ENCODE measurements at regions not wholly inside any gene's neighbourhood (a gene's known extent, or its start where the extent isn't known, plus 50 kb on each side); places are given as distances from the start of the nearest gene placed in this dataset.

DNA sequence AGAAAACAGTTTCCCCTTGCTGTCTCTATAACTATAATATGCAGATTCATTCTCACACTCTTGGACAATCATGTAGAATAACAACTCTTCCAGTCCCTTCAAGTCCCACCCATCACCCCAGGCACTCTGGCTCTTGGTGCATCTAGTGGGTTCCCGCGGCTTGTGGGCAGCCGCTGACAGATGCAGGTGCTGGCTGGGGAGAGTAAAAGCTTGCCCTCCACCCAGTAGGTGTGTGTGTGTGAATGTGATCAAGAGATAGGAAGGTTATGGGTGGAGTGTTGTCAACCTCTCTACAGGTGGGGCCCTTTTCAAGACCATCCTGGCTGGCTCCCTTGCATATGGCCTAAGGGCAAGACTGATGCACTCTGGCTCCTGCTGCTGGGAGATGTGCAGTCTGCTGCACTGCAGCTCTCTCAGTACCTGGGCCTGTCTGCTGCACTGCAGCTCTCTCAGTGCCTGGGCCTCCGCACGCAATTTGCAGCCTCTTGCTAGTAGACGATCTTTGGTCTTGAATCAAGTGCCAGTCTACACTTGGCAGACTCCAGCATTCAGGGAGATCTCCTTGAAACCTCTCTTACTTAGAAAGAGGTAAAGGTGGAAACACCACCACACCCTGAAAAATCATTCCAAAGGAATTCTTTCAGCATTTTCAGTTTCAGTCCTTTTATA, 189.7 kb upstream of the GDNF start:
- no peak for DNase-seq

DNA sequence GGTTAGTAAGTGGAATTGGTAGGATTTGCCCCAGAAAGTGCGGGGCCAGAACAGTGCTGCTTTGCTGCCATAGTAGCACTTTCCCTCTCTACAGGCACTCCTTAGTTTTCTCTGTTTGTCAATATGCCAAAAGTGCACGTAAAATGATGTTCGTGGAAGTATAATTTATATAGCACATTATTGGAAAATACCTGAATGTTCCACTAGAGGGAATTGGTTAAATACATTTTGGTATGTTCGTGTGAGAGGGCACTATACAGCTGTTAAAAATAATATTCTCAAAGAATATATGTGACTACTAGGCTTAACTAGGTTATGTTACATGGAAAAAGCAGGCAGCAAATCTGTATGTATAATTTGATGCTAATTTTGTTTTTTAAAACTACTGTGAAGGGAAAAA, 184.0 kb upstream of the GDNF start:
- no peak for DNase-seq

DNA sequence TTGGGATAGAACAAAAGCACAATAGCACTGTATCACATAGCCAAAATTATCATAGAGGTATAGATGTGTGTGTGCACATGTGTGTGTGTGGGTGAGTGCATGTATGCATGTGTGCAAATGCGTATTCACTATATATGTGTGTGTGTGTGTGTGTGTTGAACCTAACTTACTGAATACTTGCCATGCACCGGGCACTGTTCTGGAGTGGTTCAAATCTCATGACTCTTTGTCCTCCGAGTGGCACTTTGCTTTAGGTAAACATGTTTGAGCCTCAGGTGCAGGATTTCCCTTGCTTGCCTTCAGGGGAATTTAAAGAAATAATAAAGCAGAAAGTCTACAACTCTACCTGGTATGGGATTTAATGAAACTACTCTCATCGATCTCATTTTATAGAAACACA, 183.5 kb upstream of the GDNF start:
- DNase-seq: no peak

DNA sequence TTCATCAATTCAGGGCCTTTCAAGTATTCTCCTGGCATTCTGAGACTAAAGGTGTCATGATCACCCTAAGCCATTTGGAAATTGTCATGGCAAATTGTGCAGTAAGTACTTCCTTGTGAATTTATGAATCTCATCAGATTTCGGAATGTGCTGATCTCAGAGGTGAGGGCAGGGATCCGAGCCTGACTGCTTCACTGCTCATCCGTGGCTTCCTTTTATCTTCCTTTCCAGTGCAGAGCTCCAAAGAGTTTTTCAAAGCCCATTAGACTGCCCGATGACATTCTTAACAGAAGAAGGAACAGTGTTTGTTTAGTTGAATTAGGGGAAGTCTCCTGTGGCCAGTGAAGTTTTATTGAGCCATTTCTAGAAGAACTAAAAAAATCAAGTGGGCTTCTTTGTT, 182.8 kb upstream of the GDNF start:
- no peak for DNase-seq

DNA sequence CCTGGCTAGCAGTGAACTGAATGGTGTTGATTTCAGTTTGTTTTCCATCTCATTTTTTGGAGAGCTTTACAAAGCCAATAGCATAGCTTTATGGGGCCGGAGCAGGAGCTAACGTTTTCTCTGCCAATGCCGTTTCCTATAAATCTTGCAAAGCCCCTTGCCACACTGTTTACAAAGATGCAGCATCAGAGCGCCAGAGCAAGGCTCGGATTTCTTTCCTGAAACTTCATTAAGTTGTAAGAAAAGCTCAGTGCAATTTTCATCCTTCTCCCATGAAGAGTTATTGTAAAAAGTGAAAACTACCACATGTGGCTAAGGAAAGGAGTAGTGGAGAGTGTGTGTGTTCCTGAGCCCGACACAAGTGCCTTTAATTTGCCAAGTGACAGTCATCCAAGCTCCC, 178.2 kb upstream of the GDNF start:
- no peak for DNase-seq

DNA sequence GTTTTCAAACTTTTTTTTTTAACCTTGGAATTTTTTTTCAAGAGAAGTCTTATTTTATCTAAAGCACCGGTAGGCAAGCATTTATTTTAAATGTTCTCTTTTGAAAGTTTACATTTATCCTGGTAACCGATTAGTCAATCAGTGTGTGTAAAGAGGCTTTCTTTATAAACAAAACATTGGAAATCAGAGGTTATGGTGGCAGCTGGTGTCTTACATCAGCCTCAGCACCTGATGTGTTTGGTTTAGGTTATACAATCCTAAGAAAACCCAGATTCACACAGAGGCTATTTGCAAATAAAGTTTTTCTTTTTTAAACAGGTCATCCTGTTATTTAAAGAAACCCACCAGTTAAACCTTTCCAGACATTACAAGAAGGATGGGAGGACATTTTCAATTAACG, 173.3 kb upstream of the GDNF start:
- DNase-seq: no peak

DNA sequence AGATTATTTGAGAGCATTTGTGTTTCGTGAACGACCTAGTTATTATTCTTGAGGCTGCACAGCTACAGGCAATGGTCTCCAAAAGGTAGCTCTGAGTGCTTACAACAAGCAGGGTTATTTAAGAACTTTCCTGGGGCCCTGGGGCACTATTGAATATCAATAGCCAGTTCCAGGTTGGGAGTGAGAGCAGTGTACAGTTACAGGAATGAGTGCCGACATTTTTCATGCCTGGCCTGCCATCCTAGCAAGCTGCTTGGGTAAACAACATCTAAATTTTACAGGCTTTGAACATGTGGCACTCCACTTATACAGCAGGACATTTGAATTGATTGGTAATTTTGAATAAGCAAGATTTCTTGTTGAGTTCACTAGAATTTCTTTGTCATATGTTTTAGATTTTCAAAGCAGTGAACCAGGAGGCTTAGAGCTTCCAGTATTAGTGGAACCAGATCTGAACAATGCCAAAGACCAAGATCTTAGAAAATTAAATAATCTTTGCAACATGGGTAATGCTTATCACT, 171.9 kb upstream of the GDNF start:
- DNase-seq: no peak

DNA sequence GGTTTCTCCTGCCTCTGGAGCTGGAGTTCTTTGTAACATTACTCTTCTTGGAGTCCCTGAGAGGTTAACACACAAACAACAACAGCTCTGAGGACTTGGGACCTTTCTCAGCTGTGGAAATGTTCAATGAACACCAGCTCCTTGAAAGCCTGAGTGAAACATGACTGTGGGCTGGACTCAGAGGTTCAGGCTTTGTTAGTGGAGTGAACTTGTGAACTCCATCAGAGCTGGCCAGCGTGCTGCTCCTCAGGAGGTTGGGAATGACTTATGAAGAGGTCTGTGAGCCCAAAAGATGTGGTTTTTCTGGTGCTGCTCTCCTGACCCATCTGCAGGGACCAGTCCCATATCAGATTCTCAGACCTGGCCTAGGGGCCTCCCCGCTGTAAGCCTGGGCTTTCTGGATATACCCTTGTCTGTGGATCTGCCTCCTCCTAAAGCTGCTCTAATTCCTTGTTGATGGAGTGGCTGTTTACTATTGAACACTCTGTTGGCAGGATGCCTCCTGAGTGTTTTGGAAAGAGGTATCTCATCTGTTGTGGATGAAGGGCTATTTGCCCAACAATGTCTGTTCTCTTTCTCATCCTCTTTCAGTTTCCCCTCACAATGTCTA, 170.0 kb upstream of the GDNF start:
- no peak for DNase-seq

DNA sequence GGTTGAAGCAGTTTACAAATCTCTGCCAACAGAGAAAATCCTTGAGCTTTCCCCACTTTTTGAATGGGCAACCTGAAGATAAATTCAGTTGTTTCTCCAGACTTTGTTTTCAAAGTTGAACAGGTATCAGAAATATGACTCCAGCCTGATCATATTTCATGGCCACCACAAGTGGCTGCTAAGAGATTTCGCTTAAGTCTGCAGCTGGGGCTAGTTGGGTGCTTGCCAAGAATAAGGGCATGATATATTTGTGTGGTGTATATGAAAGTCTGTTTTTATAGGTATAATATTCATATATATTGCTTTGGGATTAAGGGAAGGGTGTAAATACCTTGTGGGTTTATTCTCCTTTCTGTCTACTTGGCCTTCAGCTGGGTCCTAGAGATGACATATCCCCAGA, 168.4 kb upstream of the GDNF start:
- DNase-seq: no peak

DNA sequence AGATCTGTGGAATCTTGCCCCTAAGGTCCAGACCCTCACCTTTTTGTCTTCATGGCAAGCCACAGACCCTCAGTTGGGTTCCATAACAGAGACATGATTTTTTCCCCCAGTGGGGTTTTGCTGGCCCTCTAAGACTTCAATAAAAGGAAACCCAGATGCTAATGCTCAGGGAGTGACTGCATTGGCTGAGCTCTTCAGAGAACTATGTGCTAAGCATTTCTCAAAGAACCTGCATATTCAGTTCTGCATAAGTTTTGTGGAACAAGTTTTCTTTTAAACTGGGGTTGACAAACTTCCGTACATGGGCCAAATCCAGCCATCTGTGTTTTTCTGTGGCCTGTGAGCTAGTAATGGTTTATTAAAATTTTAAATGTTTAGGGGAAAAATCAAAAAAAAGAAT, 159.8 kb upstream of the GDNF start:
- DNase-seq: no peak

DNA sequence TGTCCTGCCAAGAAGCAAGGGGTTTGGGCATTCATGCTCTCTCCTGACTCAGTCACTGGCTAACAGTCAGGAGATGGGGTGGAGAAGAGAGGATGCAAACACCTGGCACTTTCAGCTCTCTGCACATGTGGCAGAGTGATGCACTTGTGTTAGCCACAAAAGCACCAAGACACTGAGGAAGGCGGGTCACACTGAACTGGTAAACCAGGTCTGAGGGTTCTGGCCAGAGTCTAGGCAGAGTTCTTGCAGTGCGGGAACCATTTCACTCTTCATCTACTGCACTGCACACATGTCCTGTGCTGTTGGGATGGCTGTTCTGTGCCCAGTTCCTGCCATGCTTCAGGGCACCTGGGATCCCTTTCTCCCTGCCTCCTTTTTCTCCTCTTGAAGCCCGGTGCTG, 157.1 kb upstream of the GDNF start:
- no peak for DNase-seq

DNA sequence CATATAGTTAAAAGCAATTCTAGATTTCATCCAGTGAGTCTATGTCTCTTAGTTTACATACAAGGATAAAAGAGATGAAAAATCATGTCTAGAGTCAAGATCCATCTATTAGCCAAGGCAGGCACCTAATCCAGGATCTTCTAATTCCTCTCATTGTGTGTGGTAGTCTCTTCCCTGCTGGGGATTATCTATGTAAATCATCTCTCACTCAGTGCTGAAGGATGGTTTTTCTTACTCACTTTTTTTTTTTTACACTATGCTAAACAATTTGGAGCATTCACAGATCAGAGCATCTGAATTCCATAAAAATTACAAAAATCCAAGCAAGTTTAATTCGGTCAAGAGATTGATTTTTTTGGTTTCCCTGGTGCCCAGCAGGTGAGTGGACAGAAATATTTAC, 154.9 kb upstream of the GDNF start:
- DNase-seq: no peak

DNA sequence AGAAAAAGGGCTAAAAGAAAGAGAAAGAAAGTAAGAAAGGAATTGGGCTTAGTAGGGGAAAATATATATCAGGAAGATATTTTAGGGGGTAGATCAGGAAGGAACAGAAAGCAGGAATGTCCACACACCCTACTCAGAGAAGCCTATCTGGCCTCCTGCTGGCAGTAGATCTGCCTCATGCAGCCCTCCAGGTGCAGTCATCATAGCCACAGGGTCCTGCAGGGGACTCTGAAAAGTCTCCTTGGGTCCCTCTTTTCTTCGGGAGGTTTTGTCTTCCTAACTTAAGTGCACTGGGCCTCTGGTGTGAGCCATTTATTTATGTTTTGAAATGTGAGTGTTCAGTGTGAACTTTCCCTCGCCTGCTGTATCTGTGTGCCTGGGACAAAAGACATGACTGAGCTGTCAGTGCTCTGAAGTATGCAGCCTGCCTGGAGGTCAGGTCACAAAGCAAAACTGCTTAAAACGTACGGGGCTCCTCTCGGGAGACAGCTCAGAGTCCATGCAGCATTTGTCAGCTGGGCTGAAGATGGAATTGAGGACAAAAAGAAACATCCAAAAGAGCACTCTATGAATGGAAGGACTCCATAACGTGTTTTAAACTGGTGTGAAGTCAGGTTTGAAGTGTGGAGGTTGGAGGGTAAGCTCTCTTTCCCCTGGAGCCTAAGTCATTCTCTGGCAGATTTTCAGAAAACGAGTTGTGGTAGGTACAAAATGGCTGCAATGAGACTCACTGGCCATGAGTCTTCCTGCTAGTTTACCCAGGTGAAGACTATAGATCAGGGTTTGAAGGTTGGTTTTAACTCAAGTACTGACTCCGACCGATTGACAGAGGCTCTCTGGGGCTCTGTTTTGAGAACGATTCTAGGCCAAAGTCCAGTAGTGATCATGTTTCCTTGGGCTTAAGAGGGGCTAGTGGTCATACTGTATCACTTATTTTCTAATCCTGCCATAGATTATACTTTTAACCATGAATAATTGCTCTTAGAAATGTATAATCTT, 151.8 kb upstream of the GDNF start:
- DNase-seq: no peak

DNA sequence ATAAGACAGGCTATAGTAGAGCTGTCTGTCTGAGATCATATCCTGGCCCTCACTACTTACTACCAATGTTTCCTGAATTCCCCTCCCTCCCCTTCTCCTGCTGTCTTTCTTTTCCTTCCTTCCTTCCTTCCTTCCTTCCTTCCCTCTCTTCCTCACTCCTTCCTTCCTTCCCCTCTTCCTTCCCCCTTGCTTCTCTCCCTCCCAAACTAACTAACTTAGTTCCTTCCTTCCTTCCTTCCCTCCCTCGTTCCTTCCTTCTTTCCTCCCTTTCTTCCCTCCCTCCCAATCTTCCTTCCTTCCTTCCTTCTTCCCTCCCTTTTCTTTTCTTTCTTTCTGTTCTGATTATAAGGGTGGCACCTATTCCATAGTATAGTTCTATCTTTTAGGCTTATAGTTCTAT, 150.0 kb upstream of the GDNF start:
- DNase-seq: no peak

DNA sequence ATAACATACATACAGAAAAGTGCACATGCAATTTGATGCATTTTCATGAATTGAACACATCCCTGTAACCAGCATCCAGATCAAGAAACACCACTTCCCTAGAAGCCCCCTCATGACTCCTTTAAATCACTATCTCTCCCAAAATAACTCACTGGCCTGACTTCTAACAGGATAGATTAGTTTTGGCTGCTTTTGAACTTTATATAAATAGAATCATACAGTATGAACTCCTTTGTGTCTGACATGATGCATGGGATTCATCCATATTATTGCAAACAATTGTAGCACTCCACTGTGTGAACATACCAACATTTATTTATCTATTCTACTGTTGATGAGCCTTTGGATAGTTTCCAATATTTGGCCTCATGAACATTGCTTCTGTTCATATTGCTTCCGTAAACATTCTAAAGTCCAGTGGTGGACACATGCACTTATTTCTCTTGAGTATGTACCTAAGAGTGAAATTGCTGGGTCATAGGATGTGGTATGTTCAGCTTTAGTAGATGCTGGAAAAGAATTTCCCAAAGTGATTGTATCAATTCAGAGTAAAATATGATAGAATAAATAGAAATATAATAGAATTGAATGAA, 148.7 kb upstream of the GDNF start:
- DNase-seq: no peak

DNA sequence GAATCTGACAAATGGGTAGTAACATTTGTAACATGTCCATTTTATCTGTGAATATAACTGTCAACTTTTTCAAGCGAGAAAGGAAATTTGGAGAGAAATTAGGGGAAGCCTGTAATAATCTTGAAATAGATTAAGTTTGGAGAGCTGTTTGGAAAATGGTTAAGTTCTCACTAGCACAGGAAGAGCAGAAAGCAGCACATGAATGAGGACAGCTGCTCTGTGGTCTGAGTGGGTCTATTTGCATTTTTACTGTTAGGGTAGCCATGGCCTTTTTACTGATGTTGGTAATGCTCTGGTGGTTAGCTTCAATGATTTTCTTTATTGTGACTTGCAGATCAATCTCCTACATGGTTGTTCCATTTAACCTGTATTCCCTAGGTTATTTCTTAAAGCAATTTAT, 144.5 kb upstream of the GDNF start:
- no peak for DNase-seq

DNA sequence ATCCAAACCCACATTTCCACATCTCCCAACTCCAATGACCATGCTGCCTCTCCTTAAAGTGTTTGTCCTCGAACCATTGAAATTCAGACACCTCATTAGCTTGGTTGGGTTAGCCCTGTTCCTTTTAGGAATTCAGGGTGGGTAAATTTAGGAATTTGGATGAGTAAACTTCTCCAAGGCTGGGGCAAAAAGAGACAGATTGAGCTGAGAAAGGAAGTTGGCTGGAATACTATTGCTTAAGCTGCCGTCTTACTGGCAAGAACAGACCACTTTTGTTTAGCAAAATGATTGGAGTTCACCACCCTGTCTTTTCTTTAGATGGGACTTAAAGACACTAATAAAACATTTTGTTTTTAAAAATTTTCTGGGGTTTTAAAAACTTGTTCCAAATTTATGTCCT, 143.6 kb upstream of the GDNF start:
- no peak for DNase-seq

DNA sequence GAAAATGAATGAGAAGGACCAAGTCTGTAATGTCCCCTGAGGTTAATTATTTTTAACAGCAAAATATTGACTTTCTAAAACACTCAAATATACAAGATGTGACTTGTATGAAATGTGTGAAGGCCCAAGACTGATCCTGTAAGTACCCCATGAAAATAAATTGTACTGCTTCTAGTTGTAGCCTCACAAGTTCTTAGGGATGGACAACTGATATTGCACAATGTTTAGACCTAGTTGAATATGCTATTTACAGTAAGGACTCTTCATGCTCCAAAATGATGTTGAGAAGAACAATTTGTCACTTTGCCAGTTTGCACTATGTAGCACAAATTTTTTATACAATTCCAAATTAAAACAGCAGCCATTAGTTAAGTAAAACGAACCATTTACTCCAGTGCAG, 139.7 kb upstream of the GDNF start:
- no peak for DNase-seq

DNA sequence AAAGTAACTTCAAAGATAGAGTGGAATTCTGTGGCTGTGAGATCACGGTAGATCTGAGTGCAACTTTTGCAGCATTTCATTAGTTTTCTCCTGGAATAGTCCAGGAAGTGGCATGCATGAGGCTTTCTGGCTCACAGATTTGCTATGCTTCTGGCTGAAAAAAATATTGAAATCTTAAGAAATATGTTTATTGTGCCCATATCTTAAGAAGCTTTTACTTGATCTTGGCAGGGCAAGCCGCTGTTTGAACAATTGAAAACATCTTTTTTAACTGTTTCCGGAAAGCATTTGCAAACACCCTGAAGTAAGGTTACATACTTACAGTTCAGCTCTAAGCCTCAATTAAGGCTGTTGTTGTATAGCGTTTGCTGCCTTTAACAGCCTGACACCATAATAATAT, 135.7 kb upstream of the GDNF start:
- no peak for DNase-seq

DNA sequence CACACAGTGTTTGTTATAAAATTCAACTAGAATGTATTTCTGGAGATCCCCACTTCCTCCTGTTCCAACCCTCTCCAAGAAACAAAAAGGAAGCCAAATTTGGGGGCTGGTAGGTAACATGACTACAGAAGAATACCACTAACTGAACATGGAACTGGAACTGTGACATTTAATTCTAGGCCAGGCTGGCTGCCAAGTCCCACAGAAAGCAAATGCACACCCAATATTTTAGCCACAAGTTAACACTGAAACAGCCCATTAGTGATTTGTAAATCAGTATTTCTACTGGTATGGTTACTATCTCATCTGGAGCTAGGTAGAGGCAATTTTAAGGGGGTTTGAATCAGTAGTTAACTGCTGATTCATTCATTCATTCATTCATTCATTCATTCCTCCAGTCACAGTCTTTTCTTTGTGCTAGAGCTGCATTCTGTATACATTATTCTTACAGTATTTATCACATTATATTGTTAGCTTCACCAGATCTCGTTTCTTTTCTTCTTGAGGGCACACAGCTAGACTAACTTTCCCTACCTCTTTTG, 131.7 kb upstream of the GDNF start:
- DNase-seq: no peak

DNA sequence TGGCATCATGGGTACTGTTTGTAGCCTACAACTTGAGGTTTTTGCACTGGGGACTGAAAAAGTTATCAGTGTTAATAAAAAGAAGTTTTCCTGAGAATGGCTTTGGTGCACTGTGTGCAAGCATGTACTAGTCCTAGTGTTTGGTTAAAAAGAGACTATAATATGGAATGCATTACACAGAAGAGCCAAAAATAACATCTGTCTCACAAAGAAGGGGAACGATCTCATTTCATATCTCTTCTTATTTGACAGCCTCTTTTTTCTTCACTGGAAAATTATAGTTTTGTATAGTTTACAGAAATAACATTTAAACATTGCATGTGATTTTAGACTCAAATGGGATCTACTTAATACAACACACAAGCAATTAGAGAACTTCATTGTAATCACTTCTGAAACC, 127.0 kb upstream of the GDNF start:
- no peak for DNase-seq

DNA sequence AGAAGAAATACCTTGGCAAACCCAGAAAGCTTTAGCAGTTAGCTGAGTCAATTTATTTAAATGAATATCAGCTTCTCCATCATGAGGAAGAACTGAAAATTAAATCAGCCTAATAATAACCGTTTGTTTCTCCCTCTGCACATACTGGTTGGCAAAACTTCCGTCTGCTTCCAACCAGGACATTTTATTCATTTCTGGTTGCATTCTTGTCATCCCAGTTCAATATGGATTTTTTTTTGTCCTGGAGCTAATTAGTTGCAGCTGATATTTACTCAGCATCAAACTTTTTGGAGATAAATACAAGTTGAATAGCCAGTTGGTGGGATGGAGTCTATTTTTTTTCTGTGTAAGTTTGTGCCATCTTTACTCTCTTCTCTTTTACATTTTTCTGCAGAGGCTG, 126.5 kb upstream of the GDNF start:
- no peak for DNase-seq

DNA sequence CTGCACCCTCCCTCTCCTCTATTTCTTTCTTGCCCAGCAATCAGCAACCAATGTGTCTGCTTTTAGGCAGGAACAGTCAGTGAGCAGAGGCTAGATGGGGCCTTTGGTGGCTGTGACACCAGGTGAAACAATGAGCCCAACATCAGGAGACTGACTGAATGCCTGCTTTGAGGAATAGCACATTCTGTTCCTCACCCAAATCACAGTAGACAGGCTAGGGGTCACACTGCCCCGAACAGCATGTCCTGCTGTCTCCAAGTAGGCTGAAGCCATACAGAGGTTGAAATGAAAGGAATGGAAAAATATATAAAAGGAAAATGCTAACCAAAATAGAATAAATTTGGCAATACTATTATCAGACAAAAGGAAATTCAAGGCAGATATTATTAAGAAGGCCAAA, 122.5 kb upstream of the GDNF start:
- no peak for DNase-seq
